Stimulated activated naive CD8-positive, alpha-beta T cell treated with anti-CD3 and anti-CD28 coated beads, Interleukin-15, Interleukin-2, amounts not matched to agents 100 ng/mL and 50 ng/mL, for 24 hours (primary cell): ENCODE measurements at regions not wholly inside any gene's neighbourhood (a gene's known extent, or its start where the extent isn't known, plus 50 kb on each side); places are given as distances from the start of the nearest gene placed in this dataset.

Experiments
- H3K27ac Mint-ChIP-seq: one replicate; pipeline ENCODE4 v1.8.0; 2021; ENCODE audit warnings: mild to moderate bottlenecking, mixed read lengths
- H3K27me3 Mint-ChIP-seq: one replicate; pipeline ENCODE4 v1.8.0; 2021; ENCODE audit warnings: mixed read lengths
- H3K36me3 Mint-ChIP-seq: one replicate; pipeline ENCODE4 v1.8.0; 2021; ENCODE audit warnings: low read depth, mixed read lengths
- H3K4me1 Mint-ChIP-seq: one replicate; pipeline ENCODE4 v1.8.0; 2021; ENCODE audit warnings: low read depth, mixed read lengths
- H3K4me3 Mint-ChIP-seq: one replicate; pipeline ENCODE4 v1.8.0; 2021; ENCODE audit warnings: mild to moderate bottlenecking, mixed read lengths
- H3K9me3 Mint-ChIP-seq: one replicate; pipeline ENCODE4 v1.8.0; 2021; ENCODE audit warnings: mixed read lengths

GRCh38 chr17:65455154-65455971 is 106.1 kb downstream of the AXIN2 start:
- H3K27ac Mint-ChIP-seq: no peak overlapping the region
- H3K4me1 Mint-ChIP-seq: no peaks in the 10 kb centered on the region
- no peaks in the 10 kb centered on the region for H3K36me3 Mint-ChIP-seq
- peaks cover 4% of the 10 kb centered on the region for H3K9me3 Mint-ChIP-seq
- H3K27me3 Mint-ChIP-seq: peaks cover 5% of the 10 kb centered on the region
- H3K4me3 Mint-ChIP-seq: no peak overlapping the region

GRCh38 chr17:65453204-65453931 is 108.1 kb downstream of the AXIN2 start:
- peaks cover 4% of the 10 kb centered on the region for H3K9me3 Mint-ChIP-seq
- no peak overlapping the region for H3K27ac Mint-ChIP-seq
- H3K27me3 Mint-ChIP-seq: peaks cover 1% of the 10 kb centered on the region
- no peaks in the 10 kb centered on the region for H3K36me3 Mint-ChIP-seq
- H3K4me1 Mint-ChIP-seq: no peaks in the 10 kb centered on the region
- H3K4me3 Mint-ChIP-seq: no peak overlapping the region

- peaks cover 6% of the 10 kb centered on the region for H3K27me3 Mint-ChIP-seq
Measured at GRCh38 chr17:65449495-65449894, 112.0 kb downstream of the AXIN2 start.

GRCh38 chr17:65447823-65448222 is 113.6 kb downstream of the AXIN2 start:
- Mint-ChIP-seq H3K4me1 (no peaks in the 10 kb centered on the region), H3K27ac (no peak overlapping the region), H3K4me3 (no peak overlapping the region), H3K36me3 (no peaks in the 10 kb centered on the region), H3K9me3 (peaks cover 4% of the 10 kb centered on the region), H3K27me3 (peaks cover 17% of the 10 kb centered on the region)

More at GRCh38 chr17:65449495-65449894, 112.0 kb downstream of the AXIN2 start:
- no peak overlapping the region for H3K27ac Mint-ChIP-seq
- no peaks in the 10 kb centered on the region for H3K36me3 Mint-ChIP-seq
- H3K4me3 Mint-ChIP-seq: no peak overlapping the region
- H3K4me1 Mint-ChIP-seq: no peaks in the 10 kb centered on the region
- H3K9me3 Mint-ChIP-seq: peaks cover 4% of the 10 kb centered on the region

GRCh38 chr17:65446838-65447526 is 114.5 kb downstream of the AXIN2 start:
- H3K4me1 Mint-ChIP-seq: no peaks in the 10 kb centered on the region
- no peaks in the 10 kb centered on the region for H3K36me3 Mint-ChIP-seq
- H3K9me3 Mint-ChIP-seq: no peaks in the 10 kb centered on the region
- no peak overlapping the region for H3K4me3 Mint-ChIP-seq
- H3K27ac Mint-ChIP-seq: no peak overlapping the region
- peaks cover 17% of the 10 kb centered on the region for H3K27me3 Mint-ChIP-seq

GRCh38 chr17:65446043-65446442 is 115.4 kb downstream of the AXIN2 start:
- H3K4me1 Mint-ChIP-seq: no peaks in the 10 kb centered on the region
- H3K4me3 Mint-ChIP-seq: no peak overlapping the region
- H3K9me3 Mint-ChIP-seq: no peaks in the 10 kb centered on the region
- peaks cover 17% of the 10 kb centered on the region for H3K27me3 Mint-ChIP-seq
- H3K27ac Mint-ChIP-seq: no peak overlapping the region
- H3K36me3 Mint-ChIP-seq: no peaks in the 10 kb centered on the region

GRCh38 chr17:65444049-65444448 is 117.4 kb downstream of the AXIN2 start:
- H3K27ac Mint-ChIP-seq: no peak overlapping the region
- H3K36me3 Mint-ChIP-seq: no peaks in the 10 kb centered on the region
- H3K4me1 Mint-ChIP-seq: no peaks in the 10 kb centered on the region
- H3K9me3 Mint-ChIP-seq: no peaks in the 10 kb centered on the region
- peaks cover 21% of the 10 kb centered on the region for H3K27me3 Mint-ChIP-seq
- H3K4me3 Mint-ChIP-seq: no peak overlapping the region

GRCh38 chr17:65442691-65443090 is 118.8 kb downstream of the AXIN2 start:
- Mint-ChIP-seq H3K9me3 (no peaks in the 10 kb centered on the region), H3K27ac (no peak overlapping the region), H3K4me3 (no peak overlapping the region), H3K27me3 (peaks cover 26% of the 10 kb centered on the region), H3K4me1 (no peaks in the 10 kb centered on the region), H3K36me3 (no peaks in the 10 kb centered on the region)

- H3K36me3 Mint-ChIP-seq: no peaks in the 10 kb centered on the region
- no peak overlapping the region for H3K27ac Mint-ChIP-seq
- H3K4me3 Mint-ChIP-seq: no peak overlapping the region
- H3K9me3 Mint-ChIP-seq: no peaks in the 10 kb centered on the region
- H3K4me1 Mint-ChIP-seq: no peaks in the 10 kb centered on the region
- H3K27me3 Mint-ChIP-seq: peaks cover 29% of the 10 kb centered on the region
Measured at GRCh38 chr17:65442250-65442649, 119.2 kb downstream of the AXIN2 start.

- H3K4me1 Mint-ChIP-seq: no peaks in the 10 kb centered on the region
- no peak overlapping the region for H3K27ac Mint-ChIP-seq
- H3K36me3 Mint-ChIP-seq: no peaks in the 10 kb centered on the region
- no peaks in the 10 kb centered on the region for H3K9me3 Mint-ChIP-seq
- peaks cover 30% of the 10 kb centered on the region for H3K27me3 Mint-ChIP-seq
- no peak overlapping the region for H3K4me3 Mint-ChIP-seq
Measured at GRCh38 chr17:65441053-65441605, 120.3 kb downstream of the AXIN2 start.

GRCh38 chr17:65438708-65439294 is 122.6 kb downstream of the AXIN2 start:
- Mint-ChIP-seq H3K36me3 (no peaks in the 10 kb centered on the region), H3K4me3 (no peak overlapping the region), H3K9me3 (no peaks in the 10 kb centered on the region), H3K4me1 (peaks cover 7% of the 10 kb centered on the region), H3K27ac (no peak overlapping the region), H3K27me3 (peaks cover 28% of the 10 kb centered on the region)

GRCh38 chr17:65438173-65438572 is 123.3 kb downstream of the AXIN2 start:
- no peak overlapping the region for H3K27ac Mint-ChIP-seq
- H3K36me3 Mint-ChIP-seq: no peaks in the 10 kb centered on the region
- peaks cover 2% of the 10 kb centered on the region for H3K9me3 Mint-ChIP-seq
- H3K27me3 Mint-ChIP-seq: peaks cover 23% of the 10 kb centered on the region
- H3K4me3 Mint-ChIP-seq: no peak overlapping the region
- H3K4me1 Mint-ChIP-seq: peaks cover 14% of the 10 kb centered on the region

GRCh38 chr17:65436871-65437270 is 124.6 kb downstream of the AXIN2 start:
- Mint-ChIP-seq H3K4me3 (no peak overlapping the region), H3K27ac (no peak overlapping the region), H3K4me1 (peaks cover 15% of the 10 kb centered on the region), H3K36me3 (peaks cover 5% of the 10 kb centered on the region), H3K9me3 (peaks cover 12% of the 10 kb centered on the region), H3K27me3 (peaks cover 21% of the 10 kb centered on the region)

- H3K9me3 Mint-ChIP-seq: peaks cover 23% of the 10 kb centered on the region
- H3K27ac Mint-ChIP-seq: no peak overlapping the region
- H3K4me1 Mint-ChIP-seq: peaks cover 25% of the 10 kb centered on the region
- H3K27me3 Mint-ChIP-seq: peaks cover 23% of the 10 kb centered on the region
- peaks cover 14% of the 10 kb centered on the region for H3K36me3 Mint-ChIP-seq
- H3K4me3 Mint-ChIP-seq: no peak overlapping the region
Measured at GRCh38 chr17:65434878-65435277, 126.6 kb downstream of the AXIN2 start.
